ENCODE measurements at regions not wholly inside any gene's neighbourhood (a gene's known extent, or its start where the extent isn't known, plus 50 kb on each side); places are given as distances from the start of the nearest gene placed in this dataset.
"Not testable (repeated sequence)": the region's sequence is repeated elsewhere in the genome, so short reads cannot be mapped to it uniquely, and the experiment has no call there.

- no peak for DNase-seq (ENCODE audit: low read depth, low spot score)
Observed at GRCh38 chr18:5720132-5720531, 175.2 kb downstream of the TMEM200C start.

GRCh38 chr18:5717256-5717655 lies 173.5 kb upstream of the EPB41L3 start:
- DNase-seq (ENCODE audit: low read depth, low spot score): no peak

- DNase-seq (ENCODE audit: low read depth, low spot score): no peak
Observed at GRCh38 chr18:5710676-5711075, 166.9 kb upstream of the EPB41L3 start.

GRCh38 chr18:5710235-5710634 lies 166.4 kb upstream of the EPB41L3 start:
- DNase-seq (ENCODE audit: low read depth, low spot score): no peak

GRCh38 chr18:5709476-5710095 lies 165.8 kb upstream of the EPB41L3 start:
- no peak for DNase-seq (ENCODE audit: low read depth, low spot score)

GRCh38 chr18:5707586-5707985 lies 163.8 kb upstream of the EPB41L3 start:
- DNase-seq (ENCODE audit: low read depth, low spot score): no peak

- DNase-seq (ENCODE audit: low read depth, low spot score): no peak
Observed at GRCh38 chr18:5705393-5705792, 161.6 kb upstream of the EPB41L3 start.

- DNase-seq (ENCODE audit: low read depth, low spot score): no peak
Observed at GRCh38 chr18:5704847-5705246, 161.1 kb upstream of the EPB41L3 start.

GRCh38 chr18:5702016-5702415 lies 158.2 kb upstream of the EPB41L3 start:
- not testable (repeated sequence) for DNase-seq (ENCODE audit: low read depth, low spot score)

- DNase-seq (ENCODE audit: low read depth, low spot score): no peak
Observed at GRCh38 chr18:5693699-5694294, 150.0 kb upstream of the EPB41L3 start.

- no peak for DNase-seq (ENCODE audit: low read depth, low spot score)
Observed at GRCh38 chr18:5678779-5679406, 135.1 kb upstream of the EPB41L3 start.

GRCh38 chr18:5678278-5678677 lies 134.5 kb upstream of the EPB41L3 start:
- no peak for DNase-seq (ENCODE audit: low read depth, low spot score)

GRCh38 chr18:5673616-5674015 lies 129.8 kb upstream of the EPB41L3 start:
- no peak for DNase-seq (ENCODE audit: low read depth, low spot score)

- DNase-seq (ENCODE audit: low read depth, low spot score): no peak
Observed at GRCh38 chr18:5669585-5669984, 125.8 kb upstream of the EPB41L3 start.

GRCh38 chr18:5668087-5668715 lies 124.4 kb upstream of the EPB41L3 start:
- DNase-seq (ENCODE audit: low read depth, low spot score): no peak

- DNase-seq (ENCODE audit: low read depth, low spot score): no peak
Observed at GRCh38 chr18:5667356-5667755, 123.6 kb upstream of the EPB41L3 start.

GRCh38 chr18:5662586-5663090 lies 118.8 kb upstream of the EPB41L3 start:
- no peak for DNase-seq (ENCODE audit: low read depth, low spot score)

- no peak for DNase-seq (ENCODE audit: low read depth, low spot score)
Observed at GRCh38 chr18:5661179-5661578, 117.4 kb upstream of the EPB41L3 start.

GRCh38 chr18:5653802-5654201 lies 110.0 kb upstream of the EPB41L3 start:
- DNase-seq (ENCODE audit: low read depth, low spot score): no peak

- DNase-seq (ENCODE audit: low read depth, low spot score): no peak
Observed at GRCh38 chr18:5651736-5652135, 107.9 kb upstream of the EPB41L3 start.

GRCh38 chr18:5649439-5649838 lies 105.6 kb upstream of the EPB41L3 start:
- no peak for DNase-seq (ENCODE audit: low read depth, low spot score)

GRCh38 chr18:5646739-5647138 lies 102.9 kb upstream of the EPB41L3 start:
- DNase-seq (ENCODE audit: low read depth, low spot score): no peak

GRCh38 chr18:5643288-5643687 lies 99.5 kb upstream of the EPB41L3 start:
- no peak for DNase-seq (ENCODE audit: low read depth, low spot score)
